ENCODE measurements at regions not wholly inside any gene's neighbourhood (a gene's known extent, or its start where the extent isn't known, plus 50 kb on each side); places are given as distances from the start of the nearest gene placed in this dataset.
A peak's percentile ranks its signal among the peaks of the same experiment; 100 is the strongest.

- in situ Hi-C loops (cut with HindIII; ENCODE audit: low sequenced_read_pairs) = no loop called here
- no peak for TF ChIP-seq CTCF (IDR thresholded peaks at IDR 0.05; ENCODE audit: low read depth, low read length, missing control alignments)
Measured at GRCh38 chr13:64749301-64749700, 2480.8 kb downstream of the PCDH9 start.

GRCh38 chr13:64746845-64747244 is 2483.3 kb downstream of the PCDH9 start:
- H3K4me3 ChIP-seq (ENCODE audit: low read depth, low read length) = no peak overlapping the region
- DNase-seq (ENCODE audit: low read depth) = no peak
- no peak for TF ChIP-seq CTCF (IDR thresholded peaks at IDR 0.05; ENCODE audit: low read depth, low read length, missing control alignments)
- in situ Hi-C loops (cut with HindIII; ENCODE audit: low sequenced_read_pairs) = no loop called here

More at GRCh38 chr13:64749301-64749700, 2480.8 kb downstream of the PCDH9 start:
- no peak overlapping the region for H3K4me3 ChIP-seq (ENCODE audit: low read depth, low read length)
- DNase-seq (ENCODE audit: low read depth) = no peak

- in situ Hi-C loops (cut with HindIII; ENCODE audit: low sequenced_read_pairs) = no loop called here
- H3K4me3 ChIP-seq (ENCODE audit: low read depth, low read length) = no peak overlapping the region
- no peak for DNase-seq (ENCODE audit: low read depth)
- TF ChIP-seq CTCF (IDR thresholded peaks at IDR 0.05; ENCODE audit: low read depth, low read length, missing control alignments) = no peak
Measured at GRCh38 chr13:64740493-64740892, 2489.6 kb downstream of the PCDH9 start.

GRCh38 chr13:64725492-64725891 is 2504.6 kb downstream of the PCDH9 start:
- no peak for TF ChIP-seq CTCF (IDR thresholded peaks at IDR 0.05; ENCODE audit: low read depth, low read length, missing control alignments)
- DNase-seq (ENCODE audit: low read depth) = no peak
- H3K4me3 ChIP-seq (ENCODE audit: low read depth, low read length) = no peak overlapping the region
- in situ Hi-C loops (cut with HindIII; ENCODE audit: low sequenced_read_pairs) = no loop called here

GRCh38 chr13:64723724-64724123 is 2506.4 kb downstream of the PCDH9 start:
- peak; percentile 72 for DNase-seq (ENCODE audit: low read depth)
- no peak overlapping the region for H3K4me3 ChIP-seq (ENCODE audit: low read depth, low read length)
- TF ChIP-seq CTCF (IDR thresholded peaks at IDR 0.05; ENCODE audit: low read depth, low read length, missing control alignments) = no peak
- in situ Hi-C loops (cut with HindIII; ENCODE audit: low sequenced_read_pairs) = no loop called here

- in situ Hi-C loops (cut with HindIII; ENCODE audit: low sequenced_read_pairs) = no loop called here
- no peak for TF ChIP-seq CTCF (IDR thresholded peaks at IDR 0.05; ENCODE audit: low read depth, low read length, missing control alignments)
- no peak for DNase-seq (ENCODE audit: low read depth)
- no peak overlapping the region for H3K4me3 ChIP-seq (ENCODE audit: low read depth, low read length)
Measured at GRCh38 chr13:64718116-64718515, 2512.0 kb downstream of the PCDH9 start.

GRCh38 chr13:64716936-64717335 is 2513.2 kb downstream of the PCDH9 start:
- in situ Hi-C loops (cut with HindIII; ENCODE audit: low sequenced_read_pairs) = no loop called here
- H3K4me3 ChIP-seq (ENCODE audit: low read depth, low read length) = no peak overlapping the region
- no peak for TF ChIP-seq CTCF (IDR thresholded peaks at IDR 0.05; ENCODE audit: low read depth, low read length, missing control alignments)
- no peak for DNase-seq (ENCODE audit: low read depth)
